OCI-LY3 (cell line): ENCODE measurements at regions not wholly inside any gene's neighbourhood (a gene's known extent, or its start where the extent isn't known, plus 50 kb on each side); places are given as distances from the start of the nearest gene placed in this dataset.

ENCODE experiments used
- EZH2phosphoT487 ChIP-seq: fragments of 200-600 bp; shearing (Covaris generic); IDR thresholded peaks from 2 replicates; pipeline ENCODE4 v1.6.1; 2018; ENCODE audit warnings: antibody characterized with exemption, mixed run types, low read depth
- TF ChIP-seq, protein P1 (sequence below): fragments of 200-600, 300-600 bp; sonication (generic); IDR thresholded peaks from 2 replicates; pipeline ENCODE4 v1.5.1; 2014; ENCODE audit warnings: antibody characterized with exemption, low read length, low read depth

DNA sequence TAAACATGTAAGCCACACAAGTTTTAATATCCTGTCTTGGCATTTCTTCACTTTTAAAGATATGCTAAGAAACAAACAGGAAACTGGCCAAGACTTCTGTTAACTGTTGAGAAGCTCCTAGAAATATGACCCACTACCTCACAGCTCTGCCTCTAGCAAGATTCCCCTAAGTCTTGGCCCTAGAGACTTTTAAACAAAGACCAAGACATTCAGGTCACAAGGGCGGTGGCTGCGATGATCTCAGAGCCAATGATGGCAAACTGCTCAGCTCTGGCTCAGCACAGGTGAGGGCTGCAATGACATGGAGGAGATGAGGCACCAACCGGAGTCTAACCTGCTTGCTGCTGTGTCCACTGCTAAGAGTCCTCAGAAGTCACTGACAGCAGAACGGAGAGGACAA, 114.8 kb downstream of the SUCLA2 start:
- TF ChIP-seq, protein P1, sequence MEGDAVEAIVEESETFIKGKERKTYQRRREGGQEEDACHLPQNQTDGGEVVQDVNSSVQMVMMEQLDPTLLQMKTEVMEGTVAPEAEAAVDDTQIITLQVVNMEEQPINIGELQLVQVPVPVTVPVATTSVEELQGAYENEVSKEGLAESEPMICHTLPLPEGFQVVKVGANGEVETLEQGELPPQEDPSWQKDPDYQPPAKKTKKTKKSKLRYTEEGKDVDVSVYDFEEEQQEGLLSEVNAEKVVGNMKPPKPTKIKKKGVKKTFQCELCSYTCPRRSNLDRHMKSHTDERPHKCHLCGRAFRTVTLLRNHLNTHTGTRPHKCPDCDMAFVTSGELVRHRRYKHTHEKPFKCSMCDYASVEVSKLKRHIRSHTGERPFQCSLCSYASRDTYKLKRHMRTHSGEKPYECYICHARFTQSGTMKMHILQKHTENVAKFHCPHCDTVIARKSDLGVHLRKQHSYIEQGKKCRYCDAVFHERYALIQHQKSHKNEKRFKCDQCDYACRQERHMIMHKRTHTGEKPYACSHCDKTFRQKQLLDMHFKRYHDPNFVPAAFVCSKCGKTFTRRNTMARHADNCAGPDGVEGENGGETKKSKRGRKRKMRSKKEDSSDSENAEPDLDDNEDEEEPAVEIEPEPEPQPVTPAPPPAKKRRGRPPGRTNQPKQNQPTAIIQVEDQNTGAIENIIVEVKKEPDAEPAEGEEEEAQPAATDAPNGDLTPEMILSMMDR, result no peak
- no peak for TF ChIP-seq EZH2phosphoT487
